Smooth muscle cell (in vitro differentiated cells): ENCODE measurements at regions not wholly inside any gene's neighbourhood (a gene's known extent, or its start where the extent isn't known, plus 50 kb on each side); places are given as distances from the start of the nearest gene placed in this dataset.

ENCODE experiments used
- DNase-seq: peaks from one replicate; lab custom pipeline; 2025; ENCODE audit not compliant: unreplicated experiment; lab: John Stamatoyannopoulos, UW
- H2AFZ ChIP-seq: fragments of 200-600 bp; sonication (generic); 2 replicates; pipeline ENCODE4 v1.6.0; 2016; ENCODE audit warnings: antibody characterized with exemption, low read depth, mild to moderate bottlenecking
- H3F3A ChIP-seq: fragments of 200-600 bp; sonication (generic); 2 replicates; pipeline ENCODE4 v1.6.0; 2017; ENCODE audit warnings: antibody characterized with exemption, low read depth
- H3K27ac ChIP-seq: fragments of 200-600 bp; sonication (generic); 2 replicates; pipeline ENCODE4 v1.5.1; 2016; ENCODE audit warnings: low read depth, mild to moderate bottlenecking
- H3K27me3 ChIP-seq: fragments of 200-600 bp; sonication (generic); 2 replicates; pipeline ENCODE4 v1.6.1; 2016; ENCODE audit warnings: low read depth, mild to moderate bottlenecking
- H3K36me3 ChIP-seq: fragments of 200-600 bp; sonication (generic); 2 replicates; pipeline ENCODE4 v1.5.1; 2016; ENCODE audit warnings: low read depth
- H3K4me1 ChIP-seq: fragments of 200-600 bp; sonication (generic); 2 replicates; pipeline ENCODE4 v1.5.1; 2016; ENCODE audit warnings: low read depth
- H3K4me2 ChIP-seq: fragments of 200-600 bp; sonication (generic); 2 replicates; pipeline ENCODE4 v1.6.0; 2016; ENCODE audit warnings: mild to moderate bottlenecking
- H3K4me3 ChIP-seq: fragments of 200-600 bp; sonication (generic); 2 replicates; pipeline ENCODE4 v1.5.1; 2016; ENCODE audit warnings: mild to moderate bottlenecking
- H3K79me2 ChIP-seq: fragments of 200-600 bp; sonication (generic); 2 replicates; pipeline ENCODE4 v1.6.0; 2016; ENCODE audit warnings: low read depth, mild to moderate bottlenecking
- H3K9ac ChIP-seq: fragments of 200-600 bp; sonication (generic); 2 replicates; pipeline ENCODE4 v1.6.0; 2016; ENCODE audit warnings: low read depth
- H3K9me3 ChIP-seq: fragments of 200-600 bp; sonication (generic); replicated peaks from 2 replicates; pipeline ENCODE4 v1.5.1; 2016; ENCODE audit warnings: low read depth
- H4K20me1 ChIP-seq: fragments of 200-600 bp; sonication (generic); 2 replicates; pipeline ENCODE4 v1.6.0; 2016; ENCODE audit warnings: low read depth
- CTCF ChIP-seq: fragments of 200-600 bp; sonication (generic); IDR thresholded peaks from 2 replicates; pipeline ENCODE4 v1.5.1; 2017; ENCODE audit warnings: borderline replicate concordance, mild to moderate bottlenecking, antibody characterized with exemption; ENCODE audit not compliant: insufficient read depth, poor library complexity, severe bottlenecking
- WGBS: methylation state at CpG from one replicate; pipeline ENCODE4 v1.1.7; 2016; ENCODE audit warnings: low lambda C conversion rate; 5-methylcytosine and 5-hydroxymethylcytosine counted together

DNA sequence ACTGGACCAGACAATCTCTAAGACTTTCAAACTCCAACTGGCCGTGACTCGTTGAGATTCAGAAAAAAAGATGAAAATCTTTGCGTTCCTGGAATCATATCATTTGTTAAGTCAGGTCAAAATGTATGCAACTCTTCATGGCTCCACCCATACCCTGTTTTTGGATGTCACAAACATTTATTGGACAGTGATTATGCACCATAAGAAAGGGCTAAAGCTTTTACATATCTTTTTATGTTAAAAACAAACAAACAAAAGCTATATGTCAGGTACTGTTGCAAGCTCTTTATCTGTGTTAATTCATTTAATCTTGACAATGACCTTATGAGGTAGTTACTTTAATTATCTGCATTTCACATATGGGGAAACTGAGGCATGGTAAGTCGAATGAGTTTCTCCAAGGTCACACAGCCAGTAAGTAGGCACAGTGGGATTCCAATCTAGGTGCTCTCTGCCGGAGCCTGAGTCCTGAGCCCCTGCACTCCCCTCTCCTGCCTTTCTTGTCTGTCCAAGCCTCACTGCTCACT is 145.7 kb upstream of the MYCN start:
- no peaks in the 10 kb centered on the region for H3K27me3 ChIP-seq
- H2AFZ ChIP-seq, result no peak overlapping the region
- no peak overlapping the region for H3K9ac ChIP-seq
- H3K79me2 ChIP-seq, result no peaks in the 10 kb centered on the region
- H3F3A ChIP-seq, result no peaks in the 10 kb centered on the region
- no peak for TF ChIP-seq CTCF
- no peaks in the 10 kb centered on the region for H4K20me1 ChIP-seq
- H3K36me3 ChIP-seq, result no peaks in the 10 kb centered on the region
- no peak overlapping the region for H3K4me2 ChIP-seq
- no peak overlapping the region for H3K4me3 ChIP-seq
- H3K4me1 ChIP-seq, result no peaks in the 10 kb centered on the region
- DNase-seq, result no peak
- no peaks in the 10 kb centered on the region for H3K9me3 ChIP-seq
- H3K27ac ChIP-seq, result no peak overlapping the region
- 89% methylated on average over 5 of the region's 5 CpGs for WGBS

GRCh38 chr2:15795426-15795825 is 144.9 kb upstream of the MYCN start:
- Histone ChIP-seq H3F3A (no peaks in the 10 kb centered on the region), H3K4me2 (no peak overlapping the region), H3K27ac (no peak overlapping the region), H3K27me3 (no peaks in the 10 kb centered on the region), H2AFZ (no peak overlapping the region), H3K9me3 (no peaks in the 10 kb centered on the region), H3K4me1 (no peaks in the 10 kb centered on the region), H3K4me3 (no peak overlapping the region), H3K9ac (no peak overlapping the region), H3K36me3 (no peaks in the 10 kb centered on the region), H3K79me2 (no peaks in the 10 kb centered on the region), H4K20me1 (no peaks in the 10 kb centered on the region)
- no peak for TF ChIP-seq CTCF
- WGBS, result 92% methylated on average over 10 of the region's 10 CpGs
- DNase-seq, result no peak

- Histone ChIP-seq H3K4me2 (no peak overlapping the region), H3K27ac (no peak overlapping the region), H3K79me2 (no peaks in the 10 kb centered on the region), H4K20me1 (no peaks in the 10 kb centered on the region), H3K4me3 (no peak overlapping the region), H3K9ac (no peak overlapping the region), H2AFZ (no peak overlapping the region), H3K4me1 (no peaks in the 10 kb centered on the region), H3K27me3 (no peaks in the 10 kb centered on the region), H3K9me3 (no peaks in the 10 kb centered on the region), H3F3A (no peaks in the 10 kb centered on the region), H3K36me3 (no peaks in the 10 kb centered on the region)
- 90% methylated on average over 9 of the region's 9 CpGs for WGBS
- no peak for TF ChIP-seq CTCF
- DNase-seq, result no peak
These were observed 144.0 kb upstream of the MYCN start for GRCh38 chr2:15796167-15796942.
